ENCODE measurements at regions not wholly inside any gene's neighbourhood (a gene's known extent, or its start where the extent isn't known, plus 50 kb on each side); places are given as distances from the start of the nearest gene placed in this dataset.

DNA sequence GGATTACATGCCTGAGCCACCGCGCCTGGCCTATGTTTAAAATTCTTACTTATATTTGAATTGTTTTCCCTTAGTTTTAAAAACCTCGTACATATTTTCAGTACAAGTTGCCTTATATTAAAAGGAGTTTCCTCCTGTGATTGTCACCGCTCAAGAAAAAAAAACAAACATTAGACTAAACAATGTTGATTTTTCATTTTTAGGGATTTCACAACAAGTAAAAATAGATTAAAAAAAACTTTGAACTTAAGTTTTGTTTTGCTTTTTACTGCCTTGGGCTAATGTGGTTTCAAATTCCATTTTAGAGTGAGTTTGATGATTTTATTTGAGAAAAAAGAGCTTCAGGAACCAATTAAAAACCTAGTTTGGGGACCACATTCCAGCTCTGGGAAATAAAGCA, 1196.6 kb upstream of the CDH18 start:
- no peaks in the 10 kb centered on the region for H3K4me1 ChIP-seq (ENCODE audit: control insufficient read depth, insufficient read depth, low read length, poor library complexity, severe bottlenecking)
- H3K4me3 ChIP-seq (ENCODE audit: extremely low read depth, insufficient read depth, low read length, poor library complexity, severe bottlenecking), result no peak overlapping the region
- H3K9me3 ChIP-seq (ENCODE audit: control insufficient read depth, low read length), result no peaks in the 10 kb centered on the region
- H3K36me3 ChIP-seq (ENCODE audit: control insufficient read depth, insufficient read depth, low read length), result no peaks in the 10 kb centered on the region
- whole genome bisulfite sequencing, 2 experiments (ENCODE audit: insufficient coverage in 2 of 2), result 85% methylated on average over 2 of the region's 4 CpGs; no CpG with 5 or more reads in 1 of the 2 experiments
- H3K27ac ChIP-seq (ENCODE audit: low read depth, low read length, severe bottlenecking), result no peak overlapping the region

DNA sequence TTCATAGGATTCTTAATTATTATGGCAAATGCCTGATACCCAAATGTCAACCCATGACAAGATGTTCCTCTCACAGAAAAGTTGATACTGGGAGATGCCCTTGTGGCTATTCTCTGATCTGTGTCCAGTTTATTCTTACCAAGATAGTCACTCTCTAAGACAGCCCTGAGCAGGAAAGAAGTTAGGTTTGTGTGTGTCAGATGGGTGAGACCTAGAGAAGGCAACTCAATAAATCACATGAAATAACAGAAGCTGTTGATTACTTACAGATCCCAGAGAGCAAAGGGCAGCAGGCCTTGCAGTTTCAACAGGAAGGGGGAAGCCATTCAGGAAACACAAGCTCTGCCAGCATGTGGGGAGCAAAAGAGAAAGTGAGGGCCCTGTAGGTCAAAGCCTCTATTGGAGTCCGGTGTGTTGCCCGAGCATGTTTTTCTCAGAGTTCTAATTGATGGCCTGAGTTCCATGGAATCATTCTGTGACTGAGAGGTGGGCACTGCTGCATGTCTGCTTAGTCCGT, 1193.7 kb upstream of the CDH18 start:
- Histone ChIP-seq H3K36me3 (ENCODE audit: control insufficient read depth, insufficient read depth, low read length) (no peaks in the 10 kb centered on the region), H3K9me3 (ENCODE audit: control insufficient read depth, low read length) (no peaks in the 10 kb centered on the region), H3K4me1 (ENCODE audit: control insufficient read depth, insufficient read depth, low read length, poor library complexity, severe bottlenecking) (no peaks in the 10 kb centered on the region), H3K27ac (ENCODE audit: low read depth, low read length, severe bottlenecking) (no peak overlapping the region), H3K4me3 (ENCODE audit: extremely low read depth, insufficient read depth, low read length, poor library complexity, severe bottlenecking) (no peak overlapping the region)
- 88 to 92% methylated on average over 2 to 3 of the region's 3 CpGs for WGBS, 2 experiments (ENCODE audit: insufficient coverage in 2 of 2)

DNA sequence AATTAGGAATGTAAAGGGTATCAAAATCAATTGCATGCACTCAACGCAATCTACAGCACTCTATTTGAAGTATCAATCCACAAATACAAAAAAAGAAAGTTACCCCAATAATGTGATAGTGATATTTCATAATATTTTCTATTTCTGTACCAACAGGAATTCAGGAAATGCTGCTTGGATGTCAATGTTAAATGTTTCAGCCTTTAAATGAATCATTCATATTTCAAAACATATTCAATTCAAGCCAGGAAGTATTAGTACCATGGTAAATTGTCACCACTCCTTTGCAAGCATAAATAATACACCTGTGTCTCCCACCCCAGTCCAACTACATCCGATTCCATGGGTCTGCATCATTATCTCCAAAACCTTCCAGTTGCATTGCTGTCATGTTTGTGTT, 1185.5 kb upstream of the CDH18 start:
- H3K4me1 ChIP-seq (ENCODE audit: control insufficient read depth, insufficient read depth, low read length, poor library complexity, severe bottlenecking), result no peaks in the 10 kb centered on the region
- no peak overlapping the region for H3K27ac ChIP-seq (ENCODE audit: low read depth, low read length, severe bottlenecking)
- no peaks in the 10 kb centered on the region for H3K9me3 ChIP-seq (ENCODE audit: control insufficient read depth, low read length)
- no peaks in the 10 kb centered on the region for H3K36me3 ChIP-seq (ENCODE audit: control insufficient read depth, insufficient read depth, low read length)
- H3K4me3 ChIP-seq (ENCODE audit: extremely low read depth, insufficient read depth, low read length, poor library complexity, severe bottlenecking), result no peak overlapping the region
- no CpG with 5 or more reads among the region's 2 CpGs for WGBS, 2 experiments (ENCODE audit: insufficient coverage in 2 of 2)

DNA sequence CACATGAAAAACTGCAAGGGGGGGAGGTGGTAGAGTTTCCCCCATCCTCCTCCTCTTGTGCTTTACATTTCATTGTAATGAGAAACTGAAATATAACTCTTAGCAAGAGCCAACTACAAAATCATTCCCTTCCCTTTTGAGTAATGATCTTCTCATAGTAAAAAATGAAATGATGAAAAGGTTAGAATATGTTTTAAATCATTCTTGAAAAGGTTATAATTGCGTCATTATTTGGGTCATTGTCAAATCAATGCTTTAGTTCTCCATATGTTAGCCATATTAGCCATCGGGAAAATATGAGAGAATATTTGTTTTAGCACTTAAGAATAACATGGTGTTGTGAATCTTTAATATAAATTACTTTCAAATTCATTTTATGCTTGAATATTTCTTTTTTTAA, 1185.0 kb upstream of the CDH18 start:
- H3K9me3 ChIP-seq (ENCODE audit: control insufficient read depth, low read length), result no peaks in the 10 kb centered on the region
- H3K4me1 ChIP-seq (ENCODE audit: control insufficient read depth, insufficient read depth, low read length, poor library complexity, severe bottlenecking), result no peaks in the 10 kb centered on the region
- H3K27ac ChIP-seq (ENCODE audit: low read depth, low read length, severe bottlenecking), result no peak overlapping the region
- no peaks in the 10 kb centered on the region for H3K36me3 ChIP-seq (ENCODE audit: control insufficient read depth, insufficient read depth, low read length)
- H3K4me3 ChIP-seq (ENCODE audit: extremely low read depth, insufficient read depth, low read length, poor library complexity, severe bottlenecking), result no peak overlapping the region
- no CpG with 5 or more reads among the region's 2 CpGs for WGBS, 2 experiments (ENCODE audit: insufficient coverage in 2 of 2)

DNA sequence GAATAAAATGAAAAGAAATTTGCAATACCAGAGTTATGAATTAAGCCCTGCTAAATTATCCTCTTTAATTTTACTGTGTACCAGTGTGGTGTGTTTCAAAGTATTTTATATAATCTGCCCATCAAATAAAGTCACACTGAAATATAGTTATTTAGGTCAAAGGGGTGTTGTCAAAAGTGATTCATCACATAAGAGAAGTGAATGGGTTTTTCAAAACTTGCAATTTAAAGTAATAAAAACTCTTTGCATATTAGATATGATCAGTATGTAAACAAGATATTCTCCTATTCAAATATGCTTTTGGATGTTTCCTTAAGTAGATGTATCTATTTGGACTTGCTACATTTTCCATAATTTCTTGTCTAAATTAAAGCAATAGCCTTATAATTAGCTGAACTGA, 1183.0 kb upstream of the CDH18 start:
- Histone ChIP-seq H3K9me3 (ENCODE audit: control insufficient read depth, low read length) (no peaks in the 10 kb centered on the region), H3K4me1 (ENCODE audit: control insufficient read depth, insufficient read depth, low read length, poor library complexity, severe bottlenecking) (no peaks in the 10 kb centered on the region)

DNA sequence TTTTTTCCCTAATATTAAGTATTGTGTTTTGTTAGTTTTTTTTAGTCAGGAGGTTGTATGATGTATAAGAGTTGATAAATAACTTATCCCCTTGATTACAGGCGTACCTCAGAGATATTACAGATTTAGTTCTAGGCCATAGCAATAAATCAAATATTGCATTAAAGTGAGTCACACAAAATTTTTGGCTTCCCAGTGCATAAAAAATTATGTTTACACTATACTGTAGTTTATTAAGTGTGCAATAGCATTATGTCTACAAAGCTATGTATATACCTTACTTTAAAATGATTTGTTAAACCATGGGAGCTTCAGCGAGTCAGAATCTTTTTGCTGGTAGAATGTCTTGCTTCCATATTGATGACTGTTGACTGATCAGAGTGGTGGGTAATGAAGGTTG, 1180.6 kb upstream of the CDH18 start:
- Histone ChIP-seq H3K27ac (ENCODE audit: low read depth, low read length, severe bottlenecking) (no peak overlapping the region), H3K4me1 (ENCODE audit: control insufficient read depth, insufficient read depth, low read length, poor library complexity, severe bottlenecking) (no peaks in the 10 kb centered on the region), H3K4me3 (ENCODE audit: extremely low read depth, insufficient read depth, low read length, poor library complexity, severe bottlenecking) (no peak overlapping the region), H3K9me3 (ENCODE audit: control insufficient read depth, low read length) (no peaks in the 10 kb centered on the region), H3K36me3 (ENCODE audit: control insufficient read depth, insufficient read depth, low read length) (no peaks in the 10 kb centered on the region)
- WGBS, 2 experiments (ENCODE audit: insufficient coverage in 2 of 2), result no CpG with 5 or more reads among the region's 2 CpGs

More for the DNA sequence above, 1183.0 kb upstream of the CDH18 start:
- H3K4me3 ChIP-seq (ENCODE audit: extremely low read depth, insufficient read depth, low read length, poor library complexity, severe bottlenecking), result no peak overlapping the region
- no peak overlapping the region for H3K27ac ChIP-seq (ENCODE audit: low read depth, low read length, severe bottlenecking)
- no peaks in the 10 kb centered on the region for H3K36me3 ChIP-seq (ENCODE audit: control insufficient read depth, insufficient read depth, low read length)

DNA sequence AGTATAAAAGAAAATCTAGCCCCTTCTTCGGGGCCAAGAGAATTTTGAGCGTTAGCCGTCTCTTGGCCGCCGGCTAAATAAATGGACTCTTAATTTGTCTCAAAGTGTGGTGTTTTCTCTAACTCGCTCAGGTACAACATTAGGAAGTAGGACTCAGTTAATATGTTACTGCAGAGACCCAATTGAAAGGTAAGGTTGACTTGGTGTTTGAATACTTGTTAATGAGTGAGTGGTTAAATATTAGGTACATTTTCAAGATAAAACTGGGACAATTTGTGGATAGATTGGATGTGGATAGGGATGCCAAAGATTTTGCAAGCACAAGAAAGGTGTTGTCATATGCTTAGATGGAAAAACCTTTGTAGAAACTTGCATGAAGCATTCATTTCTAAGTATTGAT, 1177.3 kb upstream of the CDH18 start:
- H3K9me3 ChIP-seq (ENCODE audit: control insufficient read depth, low read length), result no peaks in the 10 kb centered on the region
- WGBS, 2 experiments (ENCODE audit: insufficient coverage in 2 of 2), result 91 to 100% methylated on average over 1 of the region's 6 CpGs
- H3K4me3 ChIP-seq (ENCODE audit: extremely low read depth, insufficient read depth, low read length, poor library complexity, severe bottlenecking), result no peak overlapping the region

DNA sequence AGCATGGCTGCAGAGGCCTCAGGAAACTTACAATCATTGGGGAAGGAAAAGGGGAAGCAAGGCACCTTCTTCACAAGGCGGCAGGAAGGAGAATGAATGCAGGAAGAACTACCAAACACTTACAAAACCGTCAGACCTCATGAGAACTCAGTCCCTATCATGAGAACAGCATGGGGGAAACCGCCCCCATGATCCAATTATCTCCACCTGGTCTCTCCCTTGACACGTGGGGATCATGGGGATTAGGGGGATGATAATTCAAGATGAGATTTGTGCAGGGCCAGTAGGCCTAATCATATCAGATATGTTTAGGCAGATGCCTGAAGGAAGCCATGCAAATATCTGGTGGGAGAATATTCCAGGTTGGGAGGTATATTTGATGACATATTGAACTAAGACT, 1176.4 kb upstream of the CDH18 start:
- Histone ChIP-seq H3K36me3 (ENCODE audit: control insufficient read depth, insufficient read depth, low read length) (no peaks in the 10 kb centered on the region), H3K27ac (ENCODE audit: low read depth, low read length, severe bottlenecking) (no peak overlapping the region), H3K4me1 (ENCODE audit: control insufficient read depth, insufficient read depth, low read length, poor library complexity, severe bottlenecking) (no peaks in the 10 kb centered on the region), H3K4me3 (ENCODE audit: extremely low read depth, insufficient read depth, low read length, poor library complexity, severe bottlenecking) (no peak overlapping the region), H3K9me3 (ENCODE audit: control insufficient read depth, low read length) (no peaks in the 10 kb centered on the region)
- no CpG with 5 or more reads among the region's 4 CpGs for WGBS, 2 experiments (ENCODE audit: insufficient coverage in 2 of 2)

More for the DNA sequence above, 1177.3 kb upstream of the CDH18 start:
- H3K4me1 ChIP-seq (ENCODE audit: control insufficient read depth, insufficient read depth, low read length, poor library complexity, severe bottlenecking), result no peaks in the 10 kb centered on the region
- H3K27ac ChIP-seq (ENCODE audit: low read depth, low read length, severe bottlenecking), result no peak overlapping the region
- no peaks in the 10 kb centered on the region for H3K36me3 ChIP-seq (ENCODE audit: control insufficient read depth, insufficient read depth, low read length)

DNA sequence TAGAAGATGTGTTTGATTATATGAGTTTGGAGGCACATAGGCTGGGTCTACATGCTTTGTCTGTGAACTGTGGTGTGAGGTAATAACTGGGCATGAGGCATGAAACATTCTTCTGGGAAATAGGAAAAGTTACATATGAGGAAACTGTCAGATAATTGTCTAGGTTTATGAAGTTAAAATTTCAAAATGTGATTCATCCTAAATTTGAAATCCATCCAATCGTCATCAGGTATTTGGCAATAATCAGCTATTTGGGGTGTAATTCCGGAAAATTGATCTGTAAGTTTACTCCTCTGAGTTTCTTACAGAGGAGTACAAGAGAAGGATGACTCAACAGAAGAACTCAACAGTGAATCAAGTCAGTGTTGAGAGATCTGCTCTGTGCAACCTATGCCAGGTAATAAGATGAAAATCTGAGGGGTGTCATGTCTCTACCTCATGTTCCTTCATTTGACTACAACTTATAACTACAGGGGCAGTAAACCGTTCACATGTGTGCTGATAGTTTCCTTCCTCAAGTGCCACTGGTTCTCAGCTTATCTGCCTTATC, 1171.6 kb upstream of the CDH18 start:
- Histone ChIP-seq H3K9me3 (ENCODE audit: control insufficient read depth, low read length) (no peaks in the 10 kb centered on the region), H3K27ac (ENCODE audit: low read depth, low read length, severe bottlenecking) (no peak overlapping the region), H3K36me3 (ENCODE audit: control insufficient read depth, insufficient read depth, low read length) (no peaks in the 10 kb centered on the region), H3K4me3 (ENCODE audit: extremely low read depth, insufficient read depth, low read length, poor library complexity, severe bottlenecking) (no peak overlapping the region), H3K4me1 (ENCODE audit: control insufficient read depth, insufficient read depth, low read length, poor library complexity, severe bottlenecking) (no peaks in the 10 kb centered on the region)
- 67 to 86% methylated on average over 1 to 3 of the region's 3 CpGs for WGBS, 2 experiments (ENCODE audit: insufficient coverage in 2 of 2)

DNA sequence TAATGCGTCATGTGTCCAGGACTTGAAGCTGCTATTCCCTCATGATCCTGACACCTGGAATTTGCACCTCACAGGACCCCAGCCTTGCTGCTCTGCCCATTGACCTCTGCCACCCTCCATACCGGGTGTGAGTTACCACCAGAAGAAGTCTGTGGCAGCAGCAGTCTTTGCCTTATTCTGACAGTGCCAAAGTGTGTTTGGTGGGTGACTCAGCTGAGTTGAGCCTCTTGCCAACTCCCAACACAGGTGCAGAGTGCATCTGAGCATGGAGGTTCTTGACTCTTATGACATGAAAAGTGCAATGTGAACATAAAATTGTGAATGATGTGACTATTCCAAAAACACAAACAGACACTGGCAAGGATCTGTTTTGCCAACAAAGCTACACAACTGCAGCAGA, 1166.5 kb upstream of the CDH18 start:
- H3K4me1 ChIP-seq (ENCODE audit: control insufficient read depth, insufficient read depth, low read length, poor library complexity, severe bottlenecking), result no peaks in the 10 kb centered on the region
- no peaks in the 10 kb centered on the region for H3K36me3 ChIP-seq (ENCODE audit: control insufficient read depth, insufficient read depth, low read length)
- H3K27ac ChIP-seq (ENCODE audit: low read depth, low read length, severe bottlenecking), result no peak overlapping the region
- no peak overlapping the region for H3K4me3 ChIP-seq (ENCODE audit: extremely low read depth, insufficient read depth, low read length, poor library complexity, severe bottlenecking)
- WGBS, 2 experiments (ENCODE audit: insufficient coverage in 2 of 2), result 100% methylated on average over 1 of the region's 2 CpGs; no CpG with 5 or more reads in 1 of the 2 experiments
- H3K9me3 ChIP-seq (ENCODE audit: control insufficient read depth, low read length), result no peaks in the 10 kb centered on the region

DNA sequence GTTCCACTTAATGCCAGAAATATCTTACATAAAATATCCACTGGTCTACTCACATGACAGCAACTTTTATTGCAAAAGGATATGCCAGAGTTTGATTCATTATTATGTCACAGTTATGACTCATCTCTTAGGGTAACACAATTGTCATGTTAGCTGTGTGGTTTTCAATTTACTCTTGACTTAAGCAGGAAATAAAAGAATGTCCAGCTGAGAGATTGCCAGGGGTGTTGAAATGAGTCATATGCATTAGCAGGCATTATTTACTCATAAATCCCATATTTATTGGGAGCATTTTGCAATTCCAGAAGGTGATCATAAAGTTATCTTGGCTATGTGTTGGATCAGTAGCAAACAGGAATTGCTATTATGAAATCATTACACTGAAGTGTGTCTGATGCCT, 1164.6 kb upstream of the CDH18 start:
- H3K36me3 ChIP-seq (ENCODE audit: control insufficient read depth, insufficient read depth, low read length), result no peaks in the 10 kb centered on the region
- no peak overlapping the region for H3K4me3 ChIP-seq (ENCODE audit: extremely low read depth, insufficient read depth, low read length, poor library complexity, severe bottlenecking)
- H3K27ac ChIP-seq (ENCODE audit: low read depth, low read length, severe bottlenecking), result no peak overlapping the region
- H3K4me1 ChIP-seq (ENCODE audit: control insufficient read depth, insufficient read depth, low read length, poor library complexity, severe bottlenecking), result no peaks in the 10 kb centered on the region
- H3K9me3 ChIP-seq (ENCODE audit: control insufficient read depth, low read length), result no peaks in the 10 kb centered on the region
